SK-N-MC (cell line): ENCODE measurements at regions not wholly inside any gene's neighbourhood (a gene's known extent, or its start where the extent isn't known, plus 50 kb on each side); places are given as distances from the start of the nearest gene placed in this dataset.

Experiments
- EZH2 ChIP-seq: fragments of 200-600 bp; sonication (generic); IDR thresholded peaks from one replicate; pipeline ENCODE4 v1.6.1; 2017; ENCODE audit warnings: antibody characterized with exemption
- FOXP2 ChIP-seq: optimal IDR thresholded peaks from 2 replicates; pipeline ENCODE3; 2011; ENCODE audit warnings: mild to moderate bottlenecking, moderate library complexity; ENCODE audit not compliant: insufficient read depth; ENCODE audit errors: extremely low read length, control extremely low read depth
- POLR2AphosphoS5 ChIP-seq: IDR thresholded peaks from 2 replicates; pipeline ENCODE4 v1.6.1; 2012; ENCODE audit warnings: mild to moderate bottlenecking, low read depth, low read length, borderline replicate concordance

DNA sequence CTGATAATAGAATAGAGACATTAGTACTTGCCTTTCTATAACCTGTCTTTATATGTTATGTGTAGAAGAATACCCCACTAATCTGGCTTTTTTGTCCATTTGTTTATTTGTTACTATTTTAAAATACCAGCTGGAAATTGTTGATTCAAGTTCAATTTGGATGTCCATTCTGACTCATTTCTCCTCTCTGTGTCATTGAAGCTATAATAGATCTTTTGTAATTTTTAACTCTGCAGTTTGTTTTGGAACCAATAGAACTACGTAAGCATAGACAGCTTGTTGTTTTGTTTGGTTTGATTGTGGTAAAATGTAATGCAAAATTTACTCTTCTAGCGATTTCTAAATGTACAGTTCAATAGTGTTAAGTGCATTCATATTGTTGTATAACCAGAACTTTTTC lies 390.4 kb downstream of the ZIC1 start:
- TF ChIP-seq EZH2 (no peak), POLR2AphosphoS5 (no peak), FOXP2 (no peak)
